Smooth muscle cell (in vitro differentiated cells): ENCODE measurements at regions not wholly inside any gene's neighbourhood (a gene's known extent, or its start where the extent isn't known, plus 50 kb on each side); places are given as distances from the start of the nearest gene placed in this dataset.
"Not testable (repeated sequence)": the region's sequence is repeated elsewhere in the genome, so short reads cannot be mapped to it uniquely, and the experiment has no call there.

ENCODE experiments used
- DNase-seq: peaks from one replicate; lab custom pipeline; 2025; ENCODE audit not compliant: unreplicated experiment; lab: John Stamatoyannopoulos, UW
- H2AFZ ChIP-seq: fragments of 200-600 bp; sonication (generic); 2 replicates; pipeline ENCODE4 v1.6.0; 2016; ENCODE audit warnings: antibody characterized with exemption, low read depth, mild to moderate bottlenecking
- H3F3A ChIP-seq: fragments of 200-600 bp; sonication (generic); 2 replicates; pipeline ENCODE4 v1.6.0; 2017; ENCODE audit warnings: antibody characterized with exemption, low read depth
- H3K27ac ChIP-seq: fragments of 200-600 bp; sonication (generic); 2 replicates; pipeline ENCODE4 v1.5.1; 2016; ENCODE audit warnings: low read depth, mild to moderate bottlenecking
- H3K27me3 ChIP-seq: fragments of 200-600 bp; sonication (generic); 2 replicates; pipeline ENCODE4 v1.6.1; 2016; ENCODE audit warnings: low read depth, mild to moderate bottlenecking
- H3K36me3 ChIP-seq: fragments of 200-600 bp; sonication (generic); 2 replicates; pipeline ENCODE4 v1.5.1; 2016; ENCODE audit warnings: low read depth
- H3K4me1 ChIP-seq: fragments of 200-600 bp; sonication (generic); 2 replicates; pipeline ENCODE4 v1.5.1; 2016; ENCODE audit warnings: low read depth
- H3K4me2 ChIP-seq: fragments of 200-600 bp; sonication (generic); 2 replicates; pipeline ENCODE4 v1.6.0; 2016; ENCODE audit warnings: mild to moderate bottlenecking
- H3K4me3 ChIP-seq: fragments of 200-600 bp; sonication (generic); 2 replicates; pipeline ENCODE4 v1.5.1; 2016; ENCODE audit warnings: mild to moderate bottlenecking
- H3K79me2 ChIP-seq: fragments of 200-600 bp; sonication (generic); 2 replicates; pipeline ENCODE4 v1.6.0; 2016; ENCODE audit warnings: low read depth, mild to moderate bottlenecking
- H3K9ac ChIP-seq: fragments of 200-600 bp; sonication (generic); 2 replicates; pipeline ENCODE4 v1.6.0; 2016; ENCODE audit warnings: low read depth
- H3K9me3 ChIP-seq: fragments of 200-600 bp; sonication (generic); replicated peaks from 2 replicates; pipeline ENCODE4 v1.5.1; 2016; ENCODE audit warnings: low read depth
- H4K20me1 ChIP-seq: fragments of 200-600 bp; sonication (generic); 2 replicates; pipeline ENCODE4 v1.6.0; 2016; ENCODE audit warnings: low read depth
- WGBS: methylation state at CpG from one replicate; pipeline ENCODE4 v1.1.7; 2016; ENCODE audit warnings: low lambda C conversion rate; 5-methylcytosine and 5-hydroxymethylcytosine counted together
- TF ChIP-seq, protein P1 (sequence below): fragments of 200-600 bp; sonication (generic); IDR thresholded peaks from 2 replicates; pipeline ENCODE4 v1.5.1; 2017; ENCODE audit warnings: borderline replicate concordance, mild to moderate bottlenecking, antibody characterized with exemption; ENCODE audit not compliant: insufficient read depth, poor library complexity, severe bottlenecking

DNA sequence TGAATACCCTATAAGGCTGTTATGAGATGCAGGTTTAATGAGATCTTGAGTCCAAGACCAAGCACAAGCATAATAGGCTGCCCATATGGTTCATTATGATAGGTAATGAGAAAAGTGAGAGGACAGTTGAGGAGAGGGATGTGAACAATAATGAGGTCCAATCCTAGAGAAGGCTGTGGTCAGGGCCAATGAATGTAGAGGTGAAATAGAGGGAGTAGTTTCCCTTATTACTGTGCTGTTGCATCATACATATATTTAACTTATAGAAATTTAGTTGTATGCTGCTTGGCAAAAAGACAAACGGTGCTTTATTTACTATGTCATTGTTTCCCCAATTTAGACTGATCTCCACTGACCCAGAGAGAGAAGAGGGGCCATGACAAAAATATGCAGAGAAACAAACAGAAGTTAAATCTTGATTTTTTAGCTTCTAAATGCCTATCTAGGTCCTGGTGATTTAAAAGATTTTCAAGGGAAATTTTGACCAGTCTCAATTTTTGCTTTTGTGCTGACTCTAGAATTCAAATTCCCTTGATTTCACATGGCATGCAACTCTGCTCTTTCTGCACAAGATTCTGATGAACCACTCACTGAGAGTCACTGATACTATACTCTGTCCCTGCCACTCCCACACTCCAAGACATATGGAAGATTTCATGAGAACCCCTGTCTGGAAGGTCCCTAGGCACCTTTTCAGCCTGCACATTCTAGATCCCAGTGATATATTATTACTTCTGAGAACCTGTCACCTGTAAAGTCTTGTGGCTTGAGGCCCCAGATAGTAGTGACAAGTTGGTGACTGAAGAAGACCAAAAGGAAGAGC lies 159.7 kb downstream of the VSIG4 start:
- Histone ChIP-seq H3K4me1 (no peaks in the 10 kb centered on the region), H3K27me3 (no peaks in the 10 kb centered on the region), H3K4me3 (no peak overlapping the region), H3K4me2 (no peak overlapping the region), H3K9me3 (no peaks in the 10 kb centered on the region), H4K20me1 (no peaks in the 10 kb centered on the region), H3K27ac (no peak overlapping the region), H3K36me3 (no peaks in the 10 kb centered on the region), H3K79me2 (no peaks in the 10 kb centered on the region), H2AFZ (no peak overlapping the region), H3F3A (no peaks in the 10 kb centered on the region), H3K9ac (no peak overlapping the region)
- TF ChIP-seq, protein P1, sequence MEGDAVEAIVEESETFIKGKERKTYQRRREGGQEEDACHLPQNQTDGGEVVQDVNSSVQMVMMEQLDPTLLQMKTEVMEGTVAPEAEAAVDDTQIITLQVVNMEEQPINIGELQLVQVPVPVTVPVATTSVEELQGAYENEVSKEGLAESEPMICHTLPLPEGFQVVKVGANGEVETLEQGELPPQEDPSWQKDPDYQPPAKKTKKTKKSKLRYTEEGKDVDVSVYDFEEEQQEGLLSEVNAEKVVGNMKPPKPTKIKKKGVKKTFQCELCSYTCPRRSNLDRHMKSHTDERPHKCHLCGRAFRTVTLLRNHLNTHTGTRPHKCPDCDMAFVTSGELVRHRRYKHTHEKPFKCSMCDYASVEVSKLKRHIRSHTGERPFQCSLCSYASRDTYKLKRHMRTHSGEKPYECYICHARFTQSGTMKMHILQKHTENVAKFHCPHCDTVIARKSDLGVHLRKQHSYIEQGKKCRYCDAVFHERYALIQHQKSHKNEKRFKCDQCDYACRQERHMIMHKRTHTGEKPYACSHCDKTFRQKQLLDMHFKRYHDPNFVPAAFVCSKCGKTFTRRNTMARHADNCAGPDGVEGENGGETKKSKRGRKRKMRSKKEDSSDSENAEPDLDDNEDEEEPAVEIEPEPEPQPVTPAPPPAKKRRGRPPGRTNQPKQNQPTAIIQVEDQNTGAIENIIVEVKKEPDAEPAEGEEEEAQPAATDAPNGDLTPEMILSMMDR, result no peak
- WGBS, result 78% methylated on average over 1 of the region's 1 CpG
- DNase-seq, result no peak

DNA sequence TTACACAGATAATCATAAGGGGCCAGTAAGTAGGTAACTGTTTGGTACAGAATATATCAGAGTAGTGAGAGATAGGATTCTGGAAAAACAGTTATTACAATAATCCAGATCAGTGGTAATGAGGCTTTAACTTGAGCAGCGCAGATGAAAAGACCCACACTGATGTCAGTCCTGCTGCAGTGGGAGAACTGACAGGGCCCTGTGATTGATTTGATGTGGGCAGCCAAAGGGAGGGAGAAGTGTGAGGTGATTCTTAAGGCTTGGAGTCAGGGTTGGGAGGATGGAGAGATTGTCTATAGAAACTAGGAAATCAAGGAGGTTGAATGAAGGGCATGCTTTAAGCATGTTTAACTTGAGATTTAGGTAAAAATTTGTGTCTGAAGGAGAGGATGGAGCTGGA lies 161.4 kb downstream of the VSIG4 start:
- no peak overlapping the region for H3K4me2 ChIP-seq
- H3F3A ChIP-seq, result no peaks in the 10 kb centered on the region
- no peaks in the 10 kb centered on the region for H4K20me1 ChIP-seq
- H3K4me1 ChIP-seq, result no peaks in the 10 kb centered on the region
- no peaks in the 10 kb centered on the region for H3K79me2 ChIP-seq
- H3K4me3 ChIP-seq, result no peak overlapping the region
- H3K27me3 ChIP-seq, result no peaks in the 10 kb centered on the region
- no peak overlapping the region for H3K27ac ChIP-seq
- no peaks in the 10 kb centered on the region for H3K36me3 ChIP-seq
- no peak overlapping the region for H2AFZ ChIP-seq
- H3K9me3 ChIP-seq, result no peaks in the 10 kb centered on the region
- TF ChIP-seq, protein P1, result no peak
- no peak for DNase-seq
- WGBS, result 71% methylated on average over 1 of the region's 1 CpG
- no peak overlapping the region for H3K9ac ChIP-seq

DNA sequence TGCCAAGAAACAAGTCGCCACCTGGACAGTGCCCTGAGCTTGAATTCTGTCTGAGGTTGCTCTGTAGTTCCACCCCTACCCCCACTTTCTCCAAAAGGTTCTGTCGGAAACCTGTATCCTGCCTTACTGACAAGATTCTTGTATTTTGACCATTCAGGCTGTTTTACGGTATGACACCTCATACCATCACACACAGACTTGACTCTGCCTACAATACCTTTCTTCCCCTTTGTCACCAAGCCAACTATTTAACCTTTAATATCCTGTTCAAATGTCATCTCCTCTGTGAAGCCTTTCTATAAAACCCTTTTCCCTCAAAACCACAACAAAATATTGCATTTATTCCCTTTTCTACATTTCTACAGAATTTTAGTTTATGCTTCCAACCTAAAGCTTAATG lies 161.9 kb downstream of the VSIG4 start:
- Histone ChIP-seq H3K4me2 (no peak overlapping the region), H3K9me3 (no peaks in the 10 kb centered on the region), H3K4me3 (no peak overlapping the region), H4K20me1 (no peaks in the 10 kb centered on the region), H3K79me2 (no peaks in the 10 kb centered on the region), H2AFZ (no peak overlapping the region), H3K9ac (no peak overlapping the region), H3K36me3 (no peaks in the 10 kb centered on the region), H3K27ac (no peak overlapping the region), H3K27me3 (no peaks in the 10 kb centered on the region), H3K4me1 (no peaks in the 10 kb centered on the region), H3F3A (no peaks in the 10 kb centered on the region)
- DNase-seq, result no peak
- WGBS, result 79% methylated on average over 3 of the region's 3 CpGs
- TF ChIP-seq, protein P1, result no peak

DNA sequence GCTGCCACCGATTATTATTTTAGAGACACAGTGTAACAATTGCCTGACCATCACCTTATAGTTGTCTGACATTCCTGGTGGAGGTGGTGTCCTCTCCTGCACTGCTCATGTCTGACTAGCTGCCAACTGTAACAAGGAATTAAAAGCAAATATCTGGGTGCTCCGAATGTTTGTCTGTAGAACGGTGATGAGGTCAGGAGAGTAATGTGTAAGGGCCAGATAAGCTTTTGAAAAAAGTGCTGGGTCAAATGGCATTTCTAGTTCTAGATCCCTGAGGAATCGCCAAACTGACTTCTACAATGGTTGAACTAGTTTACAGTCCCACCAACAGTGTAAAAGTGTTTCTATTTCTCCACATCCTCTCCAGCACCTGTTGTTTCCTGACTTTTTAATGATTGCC lies 164.3 kb downstream of the VSIG4 start:
- H3K27ac ChIP-seq, H3K9me3 ChIP-seq, H4K20me1 ChIP-seq, H3K4me2 ChIP-seq, H3K4me3 ChIP-seq, H3K36me3 ChIP-seq, H2AFZ ChIP-seq, H3K4me1 ChIP-seq, H3K79me2 ChIP-seq, H3F3A ChIP-seq, H3K9ac ChIP-seq, H3K27me3 ChIP-seq, DNase-seq: not testable (repeated sequence)
- WGBS, result 78% methylated on average over 4 of the region's 4 CpGs
